NCI-H187 treated with DMSO at 0.1 percent for 48 hours (cell line): ENCODE measurements at regions not wholly inside any gene's neighbourhood (a gene's known extent, or its start where the extent isn't known, plus 50 kb on each side); places are given as distances from the start of the nearest gene placed in this dataset.
"Not testable (repeated sequence)": the region's sequence is repeated elsewhere in the genome, so short reads cannot be mapped to it uniquely, and the experiment has no call there.

ENCODE experiments used
- DNase-seq: peaks from one replicate; lab custom pipeline; 2025; lab: John Stamatoyannopoulos, UW

GRCh38 chr3:16055606-16056211, 118.8 kb upstream of the GALNT15 start:
- DNase-seq, result no peak

GRCh38 chr3:16056217-16056616, 118.3 kb upstream of the GALNT15 start:
- DNase-seq, result no peak

GRCh38 chr3:16058521-16058920, 116.0 kb upstream of the GALNT15 start:
- no peak for DNase-seq

- DNase-seq, result no peak
Observed at GRCh38 chr3:16059081-16059537, 115.4 kb upstream of the GALNT15 start.

- no peak for DNase-seq
Observed at GRCh38 chr3:16059711-16060357, 114.6 kb upstream of the GALNT15 start.

GRCh38 chr3:16060358-16060852, 114.1 kb upstream of the GALNT15 start:
- no peak for DNase-seq

- DNase-seq, result no peak
Observed at GRCh38 chr3:16060945-16061344, 113.5 kb upstream of the GALNT15 start.

GRCh38 chr3:16061491-16061890, 113.0 kb upstream of the GALNT15 start:
- DNase-seq, result no peak

- no peak for DNase-seq
Observed at GRCh38 chr3:16063603-16064002, 110.9 kb upstream of the GALNT15 start.

GRCh38 chr3:16064642-16065414, 109.7 kb upstream of the GALNT15 start:
- DNase-seq, result no peak

- no peak for DNase-seq
Observed at GRCh38 chr3:16066545-16066944, 107.9 kb upstream of the GALNT15 start.

GRCh38 chr3:16066975-16067374, 107.5 kb upstream of the GALNT15 start:
- DNase-seq, result no peak

GRCh38 chr3:16067837-16068471, 106.5 kb upstream of the GALNT15 start:
- no peak for DNase-seq

GRCh38 chr3:16069149-16069922, 105.1 kb upstream of the GALNT15 start:
- DNase-seq, result no peak

GRCh38 chr3:16070707-16071106, 103.8 kb upstream of the GALNT15 start:
- no peak for DNase-seq

- peak; percentile 3 for DNase-seq
Observed at GRCh38 chr3:16071206-16071605, 103.3 kb upstream of the GALNT15 start.

GRCh38 chr3:16072420-16073110, 101.9 kb upstream of the GALNT15 start:
- DNase-seq, result no peak

GRCh38 chr3:16073203-16073602, 101.3 kb upstream of the GALNT15 start:
- DNase-seq, result no peak

GRCh38 chr3:16073990-16074671, 100.3 kb upstream of the GALNT15 start:
- DNase-seq, result not testable (repeated sequence)

GRCh38 chr3:16075647-16076046, 98.8 kb upstream of the GALNT15 start:
- DNase-seq, result no peak
